Brain pericyte (primary cell): ENCODE measurements at regions not wholly inside any gene's neighbourhood (a gene's known extent, or its start where the extent isn't known, plus 50 kb on each side); places are given as distances from the start of the nearest gene placed in this dataset.

ENCODE experiments used
- DNase-seq: peaks from one replicate; pipeline ENCODE4 v3.0.0-alpha.2; 2012; ENCODE audit warnings: low read depth, low spot score

GRCh38 chr11:115743719-115744118 lies 239.5 kb upstream of the CADM1 start:
- no peak for DNase-seq

GRCh38 chr11:115741376-115742107 lies 237.3 kb upstream of the CADM1 start:
- no peak for DNase-seq

- DNase-seq = no peak
Observed at GRCh38 chr11:115740324-115740723, 236.1 kb upstream of the CADM1 start.

- DNase-seq = no peak
Observed at GRCh38 chr11:115739878-115740277, 235.7 kb upstream of the CADM1 start.

GRCh38 chr11:115739146-115739545 lies 234.9 kb upstream of the CADM1 start:
- DNase-seq = no peak

GRCh38 chr11:115737875-115738274 lies 233.7 kb upstream of the CADM1 start:
- no peak for DNase-seq

GRCh38 chr11:115736146-115736545 lies 231.9 kb upstream of the CADM1 start:
- DNase-seq = no peak

- DNase-seq = no peak
Observed at GRCh38 chr11:115724666-115725065, 220.5 kb upstream of the CADM1 start.

GRCh38 chr11:115722711-115723110 lies 218.5 kb upstream of the CADM1 start:
- DNase-seq = no peak

GRCh38 chr11:115721296-115721995 lies 217.2 kb upstream of the CADM1 start:
- no peak for DNase-seq

GRCh38 chr11:115720602-115721245 lies 216.5 kb upstream of the CADM1 start:
- no peak for DNase-seq

GRCh38 chr11:115718945-115719344 lies 214.7 kb upstream of the CADM1 start:
- no peak for DNase-seq

- DNase-seq = no peak
Observed at GRCh38 chr11:115718106-115718505, 213.9 kb upstream of the CADM1 start.

- DNase-seq = no peak
Observed at GRCh38 chr11:115716601-115717529, 212.7 kb upstream of the CADM1 start.

- no peak for DNase-seq
Observed at GRCh38 chr11:115716080-115716479, 211.9 kb upstream of the CADM1 start.

GRCh38 chr11:115715251-115715770 lies 211.1 kb upstream of the CADM1 start:
- no peak for DNase-seq

- no peak for DNase-seq
Observed at GRCh38 chr11:115712296-115712695, 208.1 kb upstream of the CADM1 start.

GRCh38 chr11:115710980-115711379 lies 206.8 kb upstream of the CADM1 start:
- DNase-seq = no peak

GRCh38 chr11:115710426-115710825 lies 206.2 kb upstream of the CADM1 start:
- DNase-seq = no peak

- no peak for DNase-seq
Observed at GRCh38 chr11:115709297-115709696, 205.1 kb upstream of the CADM1 start.

GRCh38 chr11:115707180-115707905 lies 203.1 kb upstream of the CADM1 start:
- no peak for DNase-seq
